NCI-H510A treated with DMSO at 0.1 percent for 48 hours (cell line): ENCODE measurements at regions not wholly inside any gene's neighbourhood (a gene's known extent, or its start where the extent isn't known, plus 50 kb on each side); places are given as distances from the start of the nearest gene placed in this dataset.

Source experiments
- DNase-seq: peaks from one replicate; lab custom pipeline; 2025; lab: John Stamatoyannopoulos, UW

- no peak for DNase-seq
These were observed 50.5 kb downstream of the PALM2AKAP2 start for GRCh38 chr9:109830545-109830944.

- DNase-seq, result no peak
These were observed 52.1 kb downstream of the PALM2AKAP2 start for GRCh38 chr9:109831998-109832658.

GRCh38 chr9:109834855-109835254 is 54.9 kb downstream of the PALM2AKAP2 start:
- DNase-seq, result no peak

GRCh38 chr9:109843641-109844040 is 63.6 kb downstream of the PALM2AKAP2 start:
- no peak for DNase-seq

GRCh38 chr9:109845226-109845625 is 65.2 kb downstream of the PALM2AKAP2 start:
- no peak for DNase-seq

- DNase-seq, result no peak
These were observed 66.8 kb downstream of the PALM2AKAP2 start for GRCh38 chr9:109846776-109847175.

- DNase-seq, result no peak
These were observed 72.6 kb downstream of the PALM2AKAP2 start for GRCh38 chr9:109852556-109852955.

GRCh38 chr9:109855540-109855939 is 75.5 kb downstream of the PALM2AKAP2 start:
- no peak for DNase-seq

GRCh38 chr9:109856785-109857184 is 76.8 kb downstream of the PALM2AKAP2 start:
- no peak for DNase-seq

- no peak for DNase-seq
These were observed 77.3 kb downstream of the PALM2AKAP2 start for GRCh38 chr9:109857336-109857735.

GRCh38 chr9:109859447-109859846 is 79.4 kb downstream of the PALM2AKAP2 start:
- no peak for DNase-seq

GRCh38 chr9:109860521-109860920 is 80.5 kb downstream of the PALM2AKAP2 start:
- no peak for DNase-seq

- DNase-seq, result no peak
These were observed 81.5 kb downstream of the PALM2AKAP2 start for GRCh38 chr9:109861499-109861898.

- DNase-seq, result no peak
These were observed 81.9 kb downstream of the PALM2AKAP2 start for GRCh38 chr9:109861918-109862317.

GRCh38 chr9:109862452-109862851 is 82.5 kb downstream of the PALM2AKAP2 start:
- no peak for DNase-seq

- no peak for DNase-seq
These were observed 84.0 kb downstream of the PALM2AKAP2 start for GRCh38 chr9:109863961-109864360.

- DNase-seq, result no peak
These were observed 85.5 kb downstream of the PALM2AKAP2 start for GRCh38 chr9:109865521-109865920.

GRCh38 chr9:109868207-109868606 is 88.2 kb downstream of the PALM2AKAP2 start:
- DNase-seq, result no peak

GRCh38 chr9:109868722-109869121 is 88.7 kb downstream of the PALM2AKAP2 start:
- DNase-seq, result no peak

GRCh38 chr9:109870365-109870764 is 90.4 kb downstream of the PALM2AKAP2 start:
- DNase-seq, result no peak

GRCh38 chr9:109872901-109873300 is 92.9 kb downstream of the PALM2AKAP2 start:
- DNase-seq, result no peak

GRCh38 chr9:109875495-109876129 is 95.6 kb downstream of the PALM2AKAP2 start:
- no peak for DNase-seq

GRCh38 chr9:109880276-109881169 is 100.5 kb downstream of the PALM2AKAP2 start:
- DNase-seq, result no peak
